ENCODE measurements at regions not wholly inside any gene's neighbourhood (a gene's known extent, or its start where the extent isn't known, plus 50 kb on each side); places are given as distances from the start of the nearest gene placed in this dataset.

- H3K9me3 Mint-ChIP-seq: no peaks in the 10 kb centered on the region
- H3K4me3 Mint-ChIP-seq: no peak overlapping the region
- H3K27ac Mint-ChIP-seq: no peak overlapping the region
- H3K4me1 Mint-ChIP-seq (ENCODE audit: low read depth): no peaks in the 10 kb centered on the region
- no peaks in the 10 kb centered on the region for H3K27me3 Mint-ChIP-seq (ENCODE audit: low read depth)
- H3K36me3 Mint-ChIP-seq (ENCODE audit: low read depth): no peaks in the 10 kb centered on the region
- no peak for DNase-seq (ENCODE audit: low spot score)
Measured at GRCh38 chr21:41597811-41598231, 89.9 kb upstream of the TMPRSS2 start.

- H3K9me3 Mint-ChIP-seq: no peaks in the 10 kb centered on the region
- H3K27me3 Mint-ChIP-seq (ENCODE audit: low read depth): no peaks in the 10 kb centered on the region
- no peak overlapping the region for H3K27ac Mint-ChIP-seq
- no peaks in the 10 kb centered on the region for H3K4me1 Mint-ChIP-seq (ENCODE audit: low read depth)
- H3K4me3 Mint-ChIP-seq: no peak overlapping the region
- H3K36me3 Mint-ChIP-seq (ENCODE audit: low read depth): no peaks in the 10 kb centered on the region
- no peak for DNase-seq (ENCODE audit: low spot score)
Measured at GRCh38 chr21:41597227-41597626, 89.3 kb upstream of the TMPRSS2 start.

GRCh38 chr21:41596241-41596925 lies 88.4 kb upstream of the TMPRSS2 start:
- Mint-ChIP-seq H3K27me3 (ENCODE audit: low read depth) (no peaks in the 10 kb centered on the region), H3K27ac (no peak overlapping the region), H3K36me3 (ENCODE audit: low read depth) (no peaks in the 10 kb centered on the region), H3K9me3 (no peaks in the 10 kb centered on the region), H3K4me3 (no peak overlapping the region), H3K4me1 (ENCODE audit: low read depth) (no peaks in the 10 kb centered on the region)
- DNase-seq (ENCODE audit: low spot score): no peak

GRCh38 chr21:41594268-41594667 lies 86.3 kb upstream of the TMPRSS2 start:
- H3K4me1 Mint-ChIP-seq (ENCODE audit: low read depth): no peaks in the 10 kb centered on the region
- H3K9me3 Mint-ChIP-seq: no peaks in the 10 kb centered on the region
- no peaks in the 10 kb centered on the region for H3K27me3 Mint-ChIP-seq (ENCODE audit: low read depth)
- no peak overlapping the region for H3K27ac Mint-ChIP-seq
- H3K4me3 Mint-ChIP-seq: no peak overlapping the region
- H3K36me3 Mint-ChIP-seq (ENCODE audit: low read depth): no peaks in the 10 kb centered on the region
- DNase-seq (ENCODE audit: low spot score): no peak

- Mint-ChIP-seq H3K4me3 (no peak overlapping the region), H3K27me3 (ENCODE audit: low read depth) (no peaks in the 10 kb centered on the region), H3K9me3 (no peaks in the 10 kb centered on the region), H3K36me3 (ENCODE audit: low read depth) (no peaks in the 10 kb centered on the region), H3K4me1 (ENCODE audit: low read depth) (no peaks in the 10 kb centered on the region), H3K27ac (no peak overlapping the region)
- DNase-seq (ENCODE audit: low spot score): no peak
Measured at GRCh38 chr21:41593760-41594138, 85.8 kb upstream of the TMPRSS2 start.

GRCh38 chr21:41593051-41593759 lies 85.2 kb upstream of the TMPRSS2 start:
- H3K4me1 Mint-ChIP-seq (ENCODE audit: low read depth): no peaks in the 10 kb centered on the region
- H3K4me3 Mint-ChIP-seq: no peak overlapping the region
- no peak for DNase-seq (ENCODE audit: low spot score)
- no peaks in the 10 kb centered on the region for H3K9me3 Mint-ChIP-seq
- H3K27ac Mint-ChIP-seq: no peak overlapping the region
- H3K36me3 Mint-ChIP-seq (ENCODE audit: low read depth): no peaks in the 10 kb centered on the region
- H3K27me3 Mint-ChIP-seq (ENCODE audit: low read depth): no peaks in the 10 kb centered on the region

- DNase-seq (ENCODE audit: low spot score): no peak
- Mint-ChIP-seq H3K4me1 (ENCODE audit: low read depth) (no peaks in the 10 kb centered on the region), H3K27ac (no peak overlapping the region), H3K9me3 (no peaks in the 10 kb centered on the region), H3K27me3 (ENCODE audit: low read depth) (no peaks in the 10 kb centered on the region), H3K36me3 (ENCODE audit: low read depth) (no peaks in the 10 kb centered on the region), H3K4me3 (no peak overlapping the region)
Measured at GRCh38 chr21:41589620-41590175, 81.7 kb upstream of the TMPRSS2 start.

GRCh38 chr21:41589131-41589530 lies 81.2 kb upstream of the TMPRSS2 start:
- Mint-ChIP-seq H3K4me3 (no peak overlapping the region), H3K4me1 (ENCODE audit: low read depth) (no peaks in the 10 kb centered on the region), H3K27ac (no peak overlapping the region), H3K36me3 (ENCODE audit: low read depth) (no peaks in the 10 kb centered on the region), H3K9me3 (no peaks in the 10 kb centered on the region), H3K27me3 (ENCODE audit: low read depth) (no peaks in the 10 kb centered on the region)
- no peak for DNase-seq (ENCODE audit: low spot score)

GRCh38 chr21:41585199-41585994 lies 77.4 kb upstream of the TMPRSS2 start:
- Mint-ChIP-seq H3K4me1 (ENCODE audit: low read depth) (no peaks in the 10 kb centered on the region), H3K27ac (no peak overlapping the region), H3K4me3 (no peak overlapping the region), H3K36me3 (ENCODE audit: low read depth) (no peaks in the 10 kb centered on the region), H3K9me3 (no peaks in the 10 kb centered on the region), H3K27me3 (ENCODE audit: low read depth) (no peaks in the 10 kb centered on the region)
- DNase-seq (ENCODE audit: low spot score): no peak

GRCh38 chr21:41584603-41585176 lies 76.7 kb upstream of the TMPRSS2 start:
- H3K36me3 Mint-ChIP-seq (ENCODE audit: low read depth): no peaks in the 10 kb centered on the region
- DNase-seq (ENCODE audit: low spot score): no peak
- no peaks in the 10 kb centered on the region for H3K27me3 Mint-ChIP-seq (ENCODE audit: low read depth)
- no peak overlapping the region for H3K4me3 Mint-ChIP-seq
- no peaks in the 10 kb centered on the region for H3K4me1 Mint-ChIP-seq (ENCODE audit: low read depth)
- H3K27ac Mint-ChIP-seq: no peak overlapping the region
- H3K9me3 Mint-ChIP-seq: no peaks in the 10 kb centered on the region

GRCh38 chr21:41583274-41583790 lies 75.4 kb upstream of the TMPRSS2 start:
- no peak overlapping the region for H3K4me3 Mint-ChIP-seq
- H3K36me3 Mint-ChIP-seq (ENCODE audit: low read depth): no peaks in the 10 kb centered on the region
- DNase-seq (ENCODE audit: low spot score): no peak
- H3K4me1 Mint-ChIP-seq (ENCODE audit: low read depth): no peaks in the 10 kb centered on the region
- H3K27me3 Mint-ChIP-seq (ENCODE audit: low read depth): peaks cover 2% of the 10 kb centered on the region
- peaks cover 6% of the 10 kb centered on the region for H3K9me3 Mint-ChIP-seq
- no peak overlapping the region for H3K27ac Mint-ChIP-seq

GRCh38 chr21:41582866-41583265 lies 74.9 kb upstream of the TMPRSS2 start:
- Mint-ChIP-seq H3K9me3 (peaks cover 10% of the 10 kb centered on the region), H3K4me3 (no peak overlapping the region), H3K27me3 (ENCODE audit: low read depth) (peaks cover 2% of the 10 kb centered on the region), H3K27ac (no peak overlapping the region), H3K36me3 (ENCODE audit: low read depth) (no peaks in the 10 kb centered on the region), H3K4me1 (ENCODE audit: low read depth) (no peaks in the 10 kb centered on the region)
- no peak for DNase-seq (ENCODE audit: low spot score)

- H3K4me1 Mint-ChIP-seq (ENCODE audit: low read depth): no peaks in the 10 kb centered on the region
- H3K36me3 Mint-ChIP-seq (ENCODE audit: low read depth): no peaks in the 10 kb centered on the region
- H3K27me3 Mint-ChIP-seq (ENCODE audit: low read depth): peaks cover 2% of the 10 kb centered on the region
- H3K27ac Mint-ChIP-seq: no peak overlapping the region
- no peak overlapping the region for H3K4me3 Mint-ChIP-seq
- DNase-seq (ENCODE audit: low spot score): no peak
- H3K9me3 Mint-ChIP-seq: peaks cover 11% of the 10 kb centered on the region
Measured at GRCh38 chr21:41582298-41582840, 74.4 kb upstream of the TMPRSS2 start.
